SK-N-SH (cell line): ENCODE measurements at regions not wholly inside any gene's neighbourhood (a gene's known extent, or its start where the extent isn't known, plus 50 kb on each side); places are given as distances from the start of the nearest gene placed in this dataset.

Experiments
- CTCF ChIA-PET: fragments of 300-600, 350-600 bp; formaldehyde crosslinking; extraction: SDS; loops from one replicate; lab custom pipeline; 2021; lab: Yijun Ruan, JAX
- POLR2A ChIA-PET: fragments of 350-600 bp; sonication (Branson Sonifier 250); formaldehyde crosslinking; extraction: SDS; loops from one replicate; lab custom pipeline; 2020; ENCODE audit warnings: antibody characterized with exemption, inconsistent platforms; lab: Yijun Ruan, JAX
- DNase-seq: peaks from one replicate; pipeline ENCODE4 v3.0.0; 2012
- H2AFZ ChIP-seq: fragments of 200-600 bp; sonication (generic); 2 replicates; pipeline ENCODE4 v1.8.1; 2016; ENCODE audit warnings: antibody characterized with exemption, mild to moderate bottlenecking, low read depth
- H3F3A ChIP-seq: fragments of 200-600 bp; sonication (generic); replicated peaks from 2 replicates; pipeline ENCODE3; 2016; ENCODE audit warnings: antibody characterized with exemption, mild to moderate bottlenecking; ENCODE audit not compliant: insufficient read depth
- H3K27ac ChIP-seq, 2 experiments: fragments of 200-500 bp in 1 of 2; fragments of 200-600 bp in 1 of 2; sonication (Bioruptor generic) in 1 of 2; sonication (generic), shearing (Covaris generic) in 1 of 2; 2 replicates each; pipeline versions ENCODE4 v1.5.1 to v1.6.1; 2014 to 2016; ENCODE audit warnings: low read depth in 2 of 2, inconsistent platforms in 1 of 2, low read length in 1 of 2, mild to moderate bottlenecking in 1 of 2, mixed read lengths in 1 of 2
- H3K27me3 ChIP-seq: fragments of 200-600 bp; sonication (generic), shearing (Covaris generic); 2 replicates; pipeline ENCODE4 v1.6.1; 2016; ENCODE audit warnings: mixed run types; ENCODE audit not compliant: insufficient read depth
- H3K36me3 ChIP-seq, 2 experiments: fragments of 200-500 bp in 1 of 2; fragments of 200-600 bp in 1 of 2; sonication (Bioruptor generic) in 1 of 2; sonication (generic) in 1 of 2; replicated peaks in 1 of 2; 2 replicates each; pipeline versions ENCODE3 to v1.5.1; 2014 to 2016; ENCODE audit warnings: low read length in 1 of 2, mild to moderate bottlenecking in 1 of 2; ENCODE audit not compliant: insufficient read depth in 2 of 2, control insufficient read depth in 1 of 2
- H3K4me1 ChIP-seq, 2 experiments: fragments of 200-500 bp in 1 of 2; fragments of 200-600 bp in 1 of 2; sonication (Bioruptor generic) in 1 of 2; sonication (generic), shearing (Covaris generic) in 1 of 2; 2 replicates each; pipeline versions ENCODE4 v1.5.1 to v1.6.1; 2014 to 2016; ENCODE audit warnings: low read depth in 1 of 2, low read length in 1 of 2, mixed run types in 1 of 2; ENCODE audit not compliant: insufficient read depth in 2 of 2, control insufficient read depth in 1 of 2
- H3K4me2 ChIP-seq: fragments of 200-600 bp; sonication (generic), shearing (Covaris generic); 2 replicates; pipeline ENCODE4 v1.6.1; 2017; ENCODE audit warnings: mixed run types
- H3K4me3 ChIP-seq, 2 experiments: fragments of 200-500 bp in 1 of 2; fragments of 200-600 bp in 1 of 2; sonication (Bioruptor generic) in 1 of 2; sonication (generic), shearing (Covaris generic) in 1 of 2; 2 replicates each; pipeline versions ENCODE4 v1.5.1 to v1.8.1; 2014 to 2016; ENCODE audit warnings: low read depth in 2 of 2, inconsistent platforms in 1 of 2, low read length in 1 of 2, mild to moderate bottlenecking in 1 of 2, mixed read lengths in 1 of 2, moderate library complexity in 1 of 2
- H3K79me2 ChIP-seq: fragments of 200-600 bp; sonication (generic); 2 replicates; pipeline ENCODE4 v1.8.1; 2017; ENCODE audit warnings: mild to moderate bottlenecking; ENCODE audit not compliant: insufficient read depth
- H3K9ac ChIP-seq: fragments of 200-600 bp; sonication (generic); 2 replicates; pipeline ENCODE4 v1.6.1; 2017; ENCODE audit warnings: mixed run types
- H3K9me2 ChIP-seq: fragments of 200-600 bp; sonication (generic); 2 replicates; pipeline ENCODE4 v1.6.1; 2017; ENCODE audit warnings: mixed run types
- H3K9me3 ChIP-seq: fragments of 200-600 bp; sonication (generic); 2 replicates; pipeline ENCODE4 v1.6.1; 2017; ENCODE audit warnings: mixed run types, mild to moderate bottlenecking, moderate library complexity
- H4K20me1 ChIP-seq: fragments of 200-600 bp; sonication (generic); 2 replicates; pipeline ENCODE4 v1.6.1; 2017; ENCODE audit warnings: mild to moderate bottlenecking, mixed run types; ENCODE audit not compliant: insufficient read depth
- CTCF ChIP-seq: fragments of 200-600 bp; sonication (generic); IDR thresholded peaks from 2 replicates; pipeline ENCODE4 v1.6.1; 2017; ENCODE audit warnings: antibody characterized with exemption, mild to moderate bottlenecking, moderate library complexity
- EP300 ChIP-seq, 2 experiments: IDR thresholded peaks; 2 replicates each; pipeline versions ENCODE4 v1.4.0 to v1.6.1; 2012; ENCODE audit warnings: borderline replicate concordance in 1 of 2, low read depth in 1 of 2, low read length in 1 of 2
- FOSL2 ChIP-seq: IDR thresholded peaks from 2 replicates; pipeline ENCODE4 v1.4.0; 2012; ENCODE audit warnings: low read depth, mild to moderate bottlenecking, moderate library complexity, borderline replicate concordance
- FOXJ3 ChIP-seq: sonication (generic); formaldehyde crosslinking; IDR thresholded peaks from 2 replicates; pipeline ENCODE4 v1.5.1; 2020; ENCODE audit warnings: mild to moderate bottlenecking, missing genetic modification reagents
- MEF2A ChIP-seq: IDR thresholded peaks from 2 replicates; pipeline ENCODE4 v1.4.0; 2012; ENCODE audit warnings: low read depth, borderline replicate concordance
- RAD21 ChIP-seq: IDR thresholded peaks from 2 replicates; pipeline ENCODE4 v1.6.1; 2012; ENCODE audit warnings: mild to moderate bottlenecking, low read length
- TCF12 ChIP-seq: IDR thresholded peaks from 2 replicates; pipeline ENCODE4 v1.4.0; 2012
- USF2 ChIP-seq: fragments of 150-350 bp; IDR thresholded peaks from 2 replicates; pipeline ENCODE4 v1.6.1; 2017; ENCODE audit warnings: antibody characterized with exemption, low read length, low read depth, borderline replicate concordance
- YY1 ChIP-seq: IDR thresholded peaks from 2 replicates; pipeline ENCODE4 v1.4.0; 2012; ENCODE audit warnings: low read depth, mild to moderate bottlenecking
- WGBS: methylation state at CpG from one replicate; pipeline ENCODE4 v1.1.6; 2017; ENCODE audit warnings: low lambda C conversion rate; 5-methylcytosine and 5-hydroxymethylcytosine counted together

- H2AFZ ChIP-seq = no peak overlapping the region
- H3K4me3 ChIP-seq = no peak overlapping the region
- H3K9me3 ChIP-seq = no peaks in the 10 kb centered on the region
- no peaks in the 10 kb centered on the region for H4K20me1 ChIP-seq
- TF ChIP-seq TCF12 (no peak), FOXJ3 (CRISPR knock-in tag) (no peak), EP300 (IDR thresholded peaks at IDR 0.05; ENCODE audit: borderline replicate concordance in 1 of 2, low read depth in 1 of 2, low read length in 1 of 2) (no peak), RAD21 (no peak), CTCF (no peak), MEF2A (no peak), FOSL2 (no peak), USF2 (no peak)
- no peaks in the 10 kb centered on the region for H3K79me2 ChIP-seq
- no peaks in the 10 kb centered on the region for H3F3A ChIP-seq
- H3K36me3 ChIP-seq = no peaks in the 10 kb centered on the region
- 14% methylated on average over 9 of the region's 9 CpGs for WGBS
- ChIA-PET POLR2A (no interaction called here), CTCF (no interaction called here)
- no peaks in the 10 kb centered on the region for H3K4me1 ChIP-seq
- no peaks in the 10 kb centered on the region; the same call in 1 of the 2 replicates for H3K9me2 ChIP-seq
- DNase-seq = no peak
- H3K27ac ChIP-seq = no peak overlapping the region
- no peaks in the 10 kb centered on the region for H3K27me3 ChIP-seq
- no peak overlapping the region for H3K9ac ChIP-seq
- no peak overlapping the region for H3K4me2 ChIP-seq
Observed at GRCh38 chr18:78758496-78758895, 221.1 kb upstream of the SALL3 start.

- Histone ChIP-seq H4K20me1 (no peaks in the 10 kb centered on the region), H3K9me3 (no peaks in the 10 kb centered on the region), H3K4me2 (no peak overlapping the region), H3K27ac (no peak overlapping the region), H3K27me3 (peaks cover 13% of the 10 kb centered on the region; the same call in 1 of the 2 replicates), H3K9me2 (no peaks in the 10 kb centered on the region; the same call in 1 of the 2 replicates), H3K36me3 (no peaks in the 10 kb centered on the region), H3K4me3 (no peak overlapping the region), H3K9ac (no peak overlapping the region), H2AFZ (no peak overlapping the region), H3K4me1 (no peaks in the 10 kb centered on the region), H3K79me2 (no peaks in the 10 kb centered on the region), H3F3A (no peaks in the 10 kb centered on the region)
- TF ChIP-seq RAD21 (no peak), YY1 (no peak), EP300 (IDR thresholded peaks at IDR 0.05; ENCODE audit: borderline replicate concordance in 1 of 2, low read depth in 1 of 2, low read length in 1 of 2) (no peak), MEF2A (no peak), FOXJ3 (CRISPR knock-in tag) (no peak)
- ChIA-PET CTCF (interaction anchor here (1.2 kb wide), 1 partner anchor 11 kb away, joined by 4 read pairs; no protein-coding TSS in a partner anchor), POLR2A (no interaction called here)
- no peak for DNase-seq
- 5% methylated on average over 8 of the region's 8 CpGs for WGBS
Observed at GRCh38 chr18:78762753-78763152, 216.9 kb upstream of the SALL3 start.
